Type B pancreatic cell (in vitro differentiated cells): ENCODE measurements at regions not wholly inside any gene's neighbourhood (a gene's known extent, or its start where the extent isn't known, plus 50 kb on each side); places are given as distances from the start of the nearest gene placed in this dataset.

Experiments used
- DNase-seq: peaks from one replicate; pipeline ENCODE4 v3.0.0; 2021; ENCODE audit warnings: mixed read lengths; ENCODE audit not compliant: unreplicated experiment; ENCODE audit errors: extremely low spot score
- H3K27ac Mint-ChIP-seq: 2 replicates; pipeline ENCODE4 v1.8.0; 2021; ENCODE audit warnings: mild to moderate bottlenecking, mixed read lengths
- H3K27me3 Mint-ChIP-seq: 2 replicates; pipeline ENCODE4 v1.8.0; 2021; ENCODE audit warnings: mixed read lengths
- H3K36me3 Mint-ChIP-seq: 2 replicates; pipeline ENCODE4 v1.8.0; 2021; ENCODE audit warnings: mixed read lengths
- H3K4me1 Mint-ChIP-seq: one replicate; pipeline ENCODE4 v1.8.0; 2021; ENCODE audit warnings: mixed read lengths; ENCODE audit not compliant: unreplicated experiment
- H3K4me3 Mint-ChIP-seq: 2 replicates; pipeline ENCODE4 v1.8.0; 2021; ENCODE audit warnings: mild to moderate bottlenecking, mixed read lengths
- H3K9me3 Mint-ChIP-seq: 2 replicates; pipeline ENCODE4 v1.8.0; 2021; ENCODE audit warnings: mixed read lengths
- CTCF ChIP-seq: fragments of 200-600 bp; sonication (generic); conservative IDR thresholded peaks from 2 replicates; pipeline ENCODE4 v1.5.0; 2021; ENCODE audit warnings: antibody characterized with exemption, mild to moderate bottlenecking

GRCh38 chr6:40124924-40125323, 190.7 kb upstream of the MOCS1 start:
- no peak overlapping the region for H3K4me3 Mint-ChIP-seq
- H3K4me1 Mint-ChIP-seq: no peaks in the 10 kb centered on the region
- H3K9me3 Mint-ChIP-seq: peaks cover 4% of the 10 kb centered on the region
- H3K27me3 Mint-ChIP-seq: no peaks in the 10 kb centered on the region
- H3K36me3 Mint-ChIP-seq: no peaks in the 10 kb centered on the region
- no peak overlapping the region for H3K27ac Mint-ChIP-seq
- DNase-seq: no peak
- TF ChIP-seq CTCF: no peak

DNA sequence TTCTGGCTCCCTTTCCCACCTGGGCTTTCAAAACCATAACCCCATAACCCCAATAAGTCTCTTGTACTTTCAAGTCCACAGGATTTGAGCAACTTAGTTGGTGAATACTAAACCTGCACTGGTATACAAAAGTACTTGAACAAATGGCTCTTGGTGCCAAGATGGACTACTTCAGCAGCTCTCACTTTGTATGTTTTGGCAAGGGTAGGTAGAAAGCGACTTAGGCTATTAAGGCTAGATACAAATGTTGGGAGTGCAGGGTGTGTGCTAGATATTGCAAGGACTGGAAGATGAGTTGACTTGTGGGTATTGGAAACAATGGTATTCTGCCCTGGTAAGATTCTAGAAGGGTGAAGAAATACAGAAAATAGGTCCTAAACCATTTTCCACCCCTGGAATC, 182.6 kb upstream of the MOCS1 start:
- H3K4me1 Mint-ChIP-seq: no peaks in the 10 kb centered on the region
- no peak overlapping the region for H3K4me3 Mint-ChIP-seq
- H3K9me3 Mint-ChIP-seq: no peaks in the 10 kb centered on the region
- H3K27ac Mint-ChIP-seq: no peak overlapping the region
- H3K36me3 Mint-ChIP-seq: no peaks in the 10 kb centered on the region
- no peak for TF ChIP-seq CTCF
- H3K27me3 Mint-ChIP-seq: peaks cover 16% of the 10 kb centered on the region
- no peak for DNase-seq

- Mint-ChIP-seq H3K4me3 (no peak overlapping the region), H3K9me3 (no peaks in the 10 kb centered on the region), H3K27ac (no peak overlapping the region), H3K36me3 (no peaks in the 10 kb centered on the region), H3K27me3 (peaks cover 24% of the 10 kb centered on the region), H3K4me1 (no peaks in the 10 kb centered on the region)
- DNase-seq: no peak
- TF ChIP-seq CTCF: no peak
These were observed 178.1 kb upstream of the MOCS1 start for GRCh38 chr6:40112350-40112749.

GRCh38 chr6:40108736-40109135, 174.5 kb upstream of the MOCS1 start:
- Mint-ChIP-seq H3K36me3 (no peaks in the 10 kb centered on the region), H3K4me3 (no peak overlapping the region), H3K4me1 (no peaks in the 10 kb centered on the region), H3K27me3 (peaks cover 22% of the 10 kb centered on the region), H3K9me3 (no peaks in the 10 kb centered on the region), H3K27ac (no peak overlapping the region)
- no peak for TF ChIP-seq CTCF
- DNase-seq: no peak

- no peaks in the 10 kb centered on the region for H3K36me3 Mint-ChIP-seq
- H3K4me1 Mint-ChIP-seq: no peaks in the 10 kb centered on the region
- H3K9me3 Mint-ChIP-seq: no peaks in the 10 kb centered on the region
- no peak overlapping the region for H3K4me3 Mint-ChIP-seq
- H3K27me3 Mint-ChIP-seq: peaks cover 12% of the 10 kb centered on the region
- TF ChIP-seq CTCF: no peak
- no peak overlapping the region for H3K27ac Mint-ChIP-seq
- no peak for DNase-seq
These were observed 172.6 kb upstream of the MOCS1 start for GRCh38 chr6:40106840-40107239.

DNA sequence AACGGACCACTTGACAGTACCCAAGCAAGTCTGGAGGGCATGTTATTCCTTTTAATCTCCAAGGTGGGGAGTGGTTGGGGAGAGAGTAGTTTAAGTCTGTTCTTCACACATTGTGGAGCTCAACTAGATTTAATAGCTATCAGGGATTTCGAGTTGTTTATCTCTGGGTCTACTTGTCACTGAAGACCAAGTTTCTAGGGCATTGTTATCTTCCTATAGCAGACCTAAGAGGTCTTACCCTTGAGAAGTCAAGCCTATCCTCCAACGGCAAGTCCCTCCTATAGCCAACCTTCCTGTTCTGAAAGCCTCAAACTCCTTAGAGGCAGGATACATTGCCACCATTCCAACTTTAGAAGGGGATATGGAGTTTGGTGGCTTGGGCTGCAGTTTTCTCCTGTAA, 164.5 kb upstream of the MOCS1 start:
- Mint-ChIP-seq H3K9me3 (no peaks in the 10 kb centered on the region), H3K4me3 (no peak overlapping the region), H3K27ac (no peak overlapping the region), H3K36me3 (no peaks in the 10 kb centered on the region), H3K27me3 (peaks cover 17% of the 10 kb centered on the region), H3K4me1 (no peaks in the 10 kb centered on the region)
- no peak for TF ChIP-seq CTCF
- DNase-seq: no peak
